H1 (cell line): ENCODE measurements at regions not wholly inside any gene's neighbourhood (a gene's known extent, or its start where the extent isn't known, plus 50 kb on each side); places are given as distances from the start of the nearest gene placed in this dataset.

ENCODE experiments used
- TF ChIP-seq, protein P1 (sequence below): fragments of 300-600 bp; sonication (generic); IDR thresholded peaks from 2 replicates; pipeline ENCODE4 v1.7.1; 2012; ENCODE audit warnings: low read length, moderate library complexity, mild to moderate bottlenecking, inconsistent platforms; ENCODE audit not compliant: insufficient replicate concordance

GRCh38 chr13:63700350-63700749 is 2284.7 kb upstream of the PCDH20 start (continued):
- TF ChIP-seq, protein P1, sequence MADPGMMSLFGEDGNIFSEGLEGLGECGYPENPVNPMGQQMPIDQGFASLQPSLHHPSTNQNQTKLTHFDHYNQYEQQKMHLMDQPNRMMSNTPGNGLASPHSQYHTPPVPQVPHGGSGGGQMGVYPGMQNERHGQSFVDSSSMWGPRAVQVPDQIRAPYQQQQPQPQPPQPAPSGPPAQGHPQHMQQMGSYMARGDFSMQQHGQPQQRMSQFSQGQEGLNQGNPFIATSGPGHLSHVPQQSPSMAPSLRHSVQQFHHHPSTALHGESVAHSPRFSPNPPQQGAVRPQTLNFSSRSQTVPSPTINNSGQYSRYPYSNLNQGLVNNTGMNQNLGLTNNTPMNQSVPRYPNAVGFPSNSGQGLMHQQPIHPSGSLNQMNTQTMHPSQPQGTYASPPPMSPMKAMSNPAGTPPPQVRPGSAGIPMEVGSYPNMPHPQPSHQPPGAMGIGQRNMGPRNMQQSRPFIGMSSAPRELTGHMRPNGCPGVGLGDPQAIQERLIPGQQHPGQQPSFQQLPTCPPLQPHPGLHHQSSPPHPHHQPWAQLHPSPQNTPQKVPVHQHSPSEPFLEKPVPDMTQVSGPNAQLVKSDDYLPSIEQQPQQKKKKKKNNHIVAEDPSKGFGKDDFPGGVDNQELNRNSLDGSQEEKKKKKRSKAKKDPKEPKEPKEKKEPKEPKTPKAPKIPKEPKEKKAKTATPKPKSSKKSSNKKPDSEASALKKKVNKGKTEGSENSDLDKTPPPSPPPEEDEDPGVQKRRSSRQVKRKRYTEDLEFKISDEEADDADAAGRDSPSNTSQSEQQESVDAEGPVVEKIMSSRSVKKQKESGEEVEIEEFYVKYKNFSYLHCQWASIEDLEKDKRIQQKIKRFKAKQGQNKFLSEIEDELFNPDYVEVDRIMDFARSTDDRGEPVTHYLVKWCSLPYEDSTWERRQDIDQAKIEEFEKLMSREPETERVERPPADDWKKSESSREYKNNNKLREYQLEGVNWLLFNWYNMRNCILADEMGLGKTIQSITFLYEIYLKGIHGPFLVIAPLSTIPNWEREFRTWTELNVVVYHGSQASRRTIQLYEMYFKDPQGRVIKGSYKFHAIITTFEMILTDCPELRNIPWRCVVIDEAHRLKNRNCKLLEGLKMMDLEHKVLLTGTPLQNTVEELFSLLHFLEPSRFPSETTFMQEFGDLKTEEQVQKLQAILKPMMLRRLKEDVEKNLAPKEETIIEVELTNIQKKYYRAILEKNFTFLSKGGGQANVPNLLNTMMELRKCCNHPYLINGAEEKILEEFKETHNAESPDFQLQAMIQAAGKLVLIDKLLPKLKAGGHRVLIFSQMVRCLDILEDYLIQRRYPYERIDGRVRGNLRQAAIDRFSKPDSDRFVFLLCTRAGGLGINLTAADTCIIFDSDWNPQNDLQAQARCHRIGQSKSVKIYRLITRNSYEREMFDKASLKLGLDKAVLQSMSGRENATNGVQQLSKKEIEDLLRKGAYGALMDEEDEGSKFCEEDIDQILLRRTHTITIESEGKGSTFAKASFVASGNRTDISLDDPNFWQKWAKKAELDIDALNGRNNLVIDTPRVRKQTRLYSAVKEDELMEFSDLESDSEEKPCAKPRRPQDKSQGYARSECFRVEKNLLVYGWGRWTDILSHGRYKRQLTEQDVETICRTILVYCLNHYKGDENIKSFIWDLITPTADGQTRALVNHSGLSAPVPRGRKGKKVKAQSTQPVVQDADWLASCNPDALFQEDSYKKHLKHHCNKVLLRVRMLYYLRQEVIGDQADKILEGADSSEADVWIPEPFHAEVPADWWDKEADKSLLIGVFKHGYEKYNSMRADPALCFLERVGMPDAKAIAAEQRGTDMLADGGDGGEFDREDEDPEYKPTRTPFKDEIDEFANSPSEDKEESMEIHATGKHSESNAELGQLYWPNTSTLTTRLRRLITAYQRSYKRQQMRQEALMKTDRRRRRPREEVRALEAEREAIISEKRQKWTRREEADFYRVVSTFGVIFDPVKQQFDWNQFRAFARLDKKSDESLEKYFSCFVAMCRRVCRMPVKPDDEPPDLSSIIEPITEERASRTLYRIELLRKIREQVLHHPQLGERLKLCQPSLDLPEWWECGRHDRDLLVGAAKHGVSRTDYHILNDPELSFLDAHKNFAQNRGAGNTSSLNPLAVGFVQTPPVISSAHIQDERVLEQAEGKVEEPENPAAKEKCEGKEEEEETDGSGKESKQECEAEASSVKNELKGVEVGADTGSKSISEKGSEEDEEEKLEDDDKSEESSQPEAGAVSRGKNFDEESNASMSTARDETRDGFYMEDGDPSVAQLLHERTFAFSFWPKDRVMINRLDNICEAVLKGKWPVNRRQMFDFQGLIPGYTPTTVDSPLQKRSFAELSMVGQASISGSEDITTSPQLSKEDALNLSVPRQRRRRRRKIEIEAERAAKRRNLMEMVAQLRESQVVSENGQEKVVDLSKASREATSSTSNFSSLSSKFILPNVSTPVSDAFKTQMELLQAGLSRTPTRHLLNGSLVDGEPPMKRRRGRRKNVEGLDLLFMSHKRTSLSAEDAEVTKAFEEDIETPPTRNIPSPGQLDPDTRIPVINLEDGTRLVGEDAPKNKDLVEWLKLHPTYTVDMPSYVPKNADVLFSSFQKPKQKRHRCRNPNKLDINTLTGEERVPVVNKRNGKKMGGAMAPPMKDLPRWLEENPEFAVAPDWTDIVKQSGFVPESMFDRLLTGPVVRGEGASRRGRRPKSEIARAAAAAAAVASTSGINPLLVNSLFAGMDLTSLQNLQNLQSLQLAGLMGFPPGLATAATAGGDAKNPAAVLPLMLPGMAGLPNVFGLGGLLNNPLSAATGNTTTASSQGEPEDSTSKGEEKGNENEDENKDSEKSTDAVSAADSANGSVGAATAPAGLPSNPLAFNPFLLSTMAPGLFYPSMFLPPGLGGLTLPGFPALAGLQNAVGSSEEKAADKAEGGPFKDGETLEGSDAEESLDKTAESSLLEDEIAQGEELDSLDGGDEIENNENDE, result no peak
- TF ChIP-seq, all 59 proteins: peak for 0
